SK-N-SH (cell line): ENCODE measurements at regions not wholly inside any gene's neighbourhood (a gene's known extent, or its start where the extent isn't known, plus 50 kb on each side); places are given as distances from the start of the nearest gene placed in this dataset.

Experiments used
- CTCF ChIA-PET: fragments of 300-600, 350-600 bp; formaldehyde crosslinking; extraction: SDS; loops from one replicate; lab custom pipeline; 2021; lab: Yijun Ruan, JAX
- POLR2A ChIA-PET: fragments of 350-600 bp; sonication (Branson Sonifier 250); formaldehyde crosslinking; extraction: SDS; loops from one replicate; lab custom pipeline; 2020; ENCODE audit warnings: antibody characterized with exemption, inconsistent platforms; lab: Yijun Ruan, JAX
- DNase-seq: peaks from one replicate; pipeline ENCODE4 v3.0.0; 2012
- H2AFZ ChIP-seq: fragments of 200-600 bp; sonication (generic); 2 replicates; pipeline ENCODE4 v1.8.1; 2016; ENCODE audit warnings: antibody characterized with exemption, mild to moderate bottlenecking, low read depth
- H3F3A ChIP-seq: fragments of 200-600 bp; sonication (generic); replicated peaks from 2 replicates; pipeline ENCODE3; 2016; ENCODE audit warnings: antibody characterized with exemption, mild to moderate bottlenecking; ENCODE audit not compliant: insufficient read depth
- H3K27ac ChIP-seq, 2 experiments: fragments of 200-500 bp in 1 of 2; fragments of 200-600 bp in 1 of 2; sonication (Bioruptor generic) in 1 of 2; sonication (generic), shearing (Covaris generic) in 1 of 2; 2 replicates each; pipeline versions ENCODE4 v1.5.1 to v1.6.1; 2014 to 2016; ENCODE audit warnings: low read depth in 2 of 2, inconsistent platforms in 1 of 2, low read length in 1 of 2, mild to moderate bottlenecking in 1 of 2, mixed read lengths in 1 of 2
- H3K27me3 ChIP-seq: fragments of 200-600 bp; sonication (generic), shearing (Covaris generic); 2 replicates; pipeline ENCODE4 v1.6.1; 2016; ENCODE audit warnings: mixed run types; ENCODE audit not compliant: insufficient read depth
- H3K36me3 ChIP-seq, 2 experiments: fragments of 200-500 bp in 1 of 2; fragments of 200-600 bp in 1 of 2; sonication (Bioruptor generic) in 1 of 2; sonication (generic) in 1 of 2; replicated peaks in 1 of 2; 2 replicates each; pipeline versions ENCODE3 to v1.5.1; 2014 to 2016; ENCODE audit warnings: low read length in 1 of 2, mild to moderate bottlenecking in 1 of 2; ENCODE audit not compliant: insufficient read depth in 2 of 2, control insufficient read depth in 1 of 2
- H3K4me1 ChIP-seq, 2 experiments: fragments of 200-500 bp in 1 of 2; fragments of 200-600 bp in 1 of 2; sonication (Bioruptor generic) in 1 of 2; sonication (generic), shearing (Covaris generic) in 1 of 2; 2 replicates each; pipeline versions ENCODE4 v1.5.1 to v1.6.1; 2014 to 2016; ENCODE audit warnings: low read depth in 1 of 2, low read length in 1 of 2, mixed run types in 1 of 2; ENCODE audit not compliant: insufficient read depth in 2 of 2, control insufficient read depth in 1 of 2
- H3K4me2 ChIP-seq: fragments of 200-600 bp; sonication (generic), shearing (Covaris generic); 2 replicates; pipeline ENCODE4 v1.6.1; 2017; ENCODE audit warnings: mixed run types
- H3K4me3 ChIP-seq, 2 experiments: fragments of 200-500 bp in 1 of 2; fragments of 200-600 bp in 1 of 2; sonication (Bioruptor generic) in 1 of 2; sonication (generic), shearing (Covaris generic) in 1 of 2; 2 replicates each; pipeline versions ENCODE4 v1.5.1 to v1.8.1; 2014 to 2016; ENCODE audit warnings: low read depth in 2 of 2, inconsistent platforms in 1 of 2, low read length in 1 of 2, mild to moderate bottlenecking in 1 of 2, mixed read lengths in 1 of 2, moderate library complexity in 1 of 2
- H3K79me2 ChIP-seq: fragments of 200-600 bp; sonication (generic); 2 replicates; pipeline ENCODE4 v1.8.1; 2017; ENCODE audit warnings: mild to moderate bottlenecking; ENCODE audit not compliant: insufficient read depth
- H3K9ac ChIP-seq: fragments of 200-600 bp; sonication (generic); 2 replicates; pipeline ENCODE4 v1.6.1; 2017; ENCODE audit warnings: mixed run types
- H3K9me2 ChIP-seq: fragments of 200-600 bp; sonication (generic); 2 replicates; pipeline ENCODE4 v1.6.1; 2017; ENCODE audit warnings: mixed run types
- H3K9me3 ChIP-seq: fragments of 200-600 bp; sonication (generic); 2 replicates; pipeline ENCODE4 v1.6.1; 2017; ENCODE audit warnings: mixed run types, mild to moderate bottlenecking, moderate library complexity
- H4K20me1 ChIP-seq: fragments of 200-600 bp; sonication (generic); 2 replicates; pipeline ENCODE4 v1.6.1; 2017; ENCODE audit warnings: mild to moderate bottlenecking, mixed run types; ENCODE audit not compliant: insufficient read depth
- ELF1 ChIP-seq: IDR thresholded peaks from 2 replicates; pipeline ENCODE4 v1.4.0; 2012
- EP300 ChIP-seq, 2 experiments: IDR thresholded peaks; 2 replicates each; pipeline versions ENCODE4 v1.4.0 to v1.6.1; 2012; ENCODE audit warnings: borderline replicate concordance in 1 of 2, low read depth in 1 of 2, low read length in 1 of 2
- FOXJ3 ChIP-seq: sonication (generic); formaldehyde crosslinking; IDR thresholded peaks from 2 replicates; pipeline ENCODE4 v1.5.1; 2020; ENCODE audit warnings: mild to moderate bottlenecking, missing genetic modification reagents
- FOXM1 ChIP-seq: IDR thresholded peaks from 2 replicates; pipeline ENCODE4 v1.4.0; 2012; ENCODE audit warnings: low read depth, mild to moderate bottlenecking
- JUND ChIP-seq: IDR thresholded peaks from 2 replicates; pipeline ENCODE4 v1.4.0; 2012
- MEF2A ChIP-seq: IDR thresholded peaks from 2 replicates; pipeline ENCODE4 v1.4.0; 2012; ENCODE audit warnings: low read depth, borderline replicate concordance
- MXI1 ChIP-seq: IDR thresholded peaks from 2 replicates; pipeline ENCODE4 v1.6.1; 2012; ENCODE audit warnings: mild to moderate bottlenecking, low read depth, low read length, improper control_type of control experiment
- NFIC ChIP-seq: IDR thresholded peaks from 2 replicates; pipeline ENCODE4 v1.4.0; 2012; ENCODE audit warnings: borderline replicate concordance
- NRF1 ChIP-seq: IDR thresholded peaks from 2 replicates; pipeline ENCODE4 v1.6.1; 2012; ENCODE audit warnings: low read depth, mild to moderate bottlenecking, low read length
- PBX3 ChIP-seq: IDR thresholded peaks from 2 replicates; pipeline ENCODE4; 2012
- RAD21 ChIP-seq: IDR thresholded peaks from 2 replicates; pipeline ENCODE4 v1.6.1; 2012; ENCODE audit warnings: mild to moderate bottlenecking, low read length
- RCOR1 ChIP-seq: fragments of 150-350 bp; IDR thresholded peaks from 2 replicates; pipeline ENCODE4 v1.6.1; 2017; ENCODE audit warnings: antibody characterized with exemption, low read length
- REST ChIP-seq: IDR thresholded peaks from 2 replicates; pipeline ENCODE4 v1.6.1; 2012; ENCODE audit warnings: mild to moderate bottlenecking, low read depth, low read length, moderate library complexity
- SIN3A ChIP-seq: IDR thresholded peaks from 2 replicates; pipeline ENCODE4 v1.6.1; 2012; ENCODE audit warnings: low read depth, mild to moderate bottlenecking, low read length, moderate library complexity, borderline replicate concordance
- SMC3 ChIP-seq: IDR thresholded peaks from 2 replicates; pipeline ENCODE4 v1.6.1; 2012; ENCODE audit warnings: low read depth, low read length, improper control_type of control experiment
- TAF1 ChIP-seq: IDR thresholded peaks from 2 replicates; pipeline ENCODE4 v1.6.1; 2012; ENCODE audit warnings: low read depth, mild to moderate bottlenecking, low read length, moderate library complexity, borderline replicate concordance
- TCF12 ChIP-seq: IDR thresholded peaks from 2 replicates; pipeline ENCODE4 v1.4.0; 2012
- TEAD4 ChIP-seq: IDR thresholded peaks from 2 replicates; pipeline ENCODE4 v1.4.0; 2012; ENCODE audit warnings: mild to moderate bottlenecking, borderline replicate concordance; ENCODE audit not compliant: insufficient read depth
- USF1 ChIP-seq: IDR thresholded peaks from 2 replicates; pipeline ENCODE4 v1.4.0; 2012; ENCODE audit warnings: low read depth, borderline replicate concordance
- USF2 ChIP-seq: fragments of 150-350 bp; IDR thresholded peaks from 2 replicates; pipeline ENCODE4 v1.6.1; 2017; ENCODE audit warnings: antibody characterized with exemption, low read length, low read depth, borderline replicate concordance
- WGBS: methylation state at CpG from one replicate; pipeline ENCODE4 v1.1.6; 2017; ENCODE audit warnings: low lambda C conversion rate; 5-methylcytosine and 5-hydroxymethylcytosine counted together
- TF ChIP-seq, protein P1 (sequence below): fragments of 200-600 bp; sonication (generic); IDR thresholded peaks from 2 replicates; pipeline ENCODE4 v1.6.1; 2017; ENCODE audit warnings: antibody characterized with exemption, mild to moderate bottlenecking, moderate library complexity
- TF ChIP-seq, protein P2 (sequence below): IDR thresholded peaks from 2 replicates; pipeline ENCODE4 v1.4.0; 2012; ENCODE audit warnings: low read depth, borderline replicate concordance

- Histone ChIP-seq H3K4me1 (peaks cover 0 to 28% of the 10 kb centered on the region in 2 experiments; a peak in 1 of 4 replicates), H3K9me2 (no peaks in the 10 kb centered on the region), H4K20me1 (no peaks in the 10 kb centered on the region), H3K79me2 (no peaks in the 10 kb centered on the region), H3K4me3 (no peak overlapping the region), H3K27ac (peak overlapping the region in 1 of 2 experiments; percentile 34; a peak in 2 of 4 replicates), H2AFZ (no peak overlapping the region), H3K36me3 (no peaks in the 10 kb centered on the region), H3K9me3 (no peaks in the 10 kb centered on the region), H3K4me2 (peak overlapping the region; percentile 67), H3K27me3 (no peaks in the 10 kb centered on the region), H3K9ac (no peak overlapping the region), H3F3A (peaks cover 36% of the 10 kb centered on the region)
- no peak for TF ChIP-seq SMC3
- peak; percentile 68; the same call in 1 of the 2 replicates for TF ChIP-seq TEAD4
- no peak for TF ChIP-seq USF2
- no peak for TF ChIP-seq FOXM1
- TF ChIP-seq RAD21 = no peak
- no peak for TF ChIP-seq FOXJ3 (CRISPR knock-in tag)
- TF ChIP-seq TAF1 = no peak
- no peak for TF ChIP-seq ELF1
- no peak for TF ChIP-seq PBX3
- no peak for TF ChIP-seq USF1
- TF ChIP-seq MXI1 = no peak
- no peak for TF ChIP-seq SIN3A
- TF ChIP-seq, protein P1, sequence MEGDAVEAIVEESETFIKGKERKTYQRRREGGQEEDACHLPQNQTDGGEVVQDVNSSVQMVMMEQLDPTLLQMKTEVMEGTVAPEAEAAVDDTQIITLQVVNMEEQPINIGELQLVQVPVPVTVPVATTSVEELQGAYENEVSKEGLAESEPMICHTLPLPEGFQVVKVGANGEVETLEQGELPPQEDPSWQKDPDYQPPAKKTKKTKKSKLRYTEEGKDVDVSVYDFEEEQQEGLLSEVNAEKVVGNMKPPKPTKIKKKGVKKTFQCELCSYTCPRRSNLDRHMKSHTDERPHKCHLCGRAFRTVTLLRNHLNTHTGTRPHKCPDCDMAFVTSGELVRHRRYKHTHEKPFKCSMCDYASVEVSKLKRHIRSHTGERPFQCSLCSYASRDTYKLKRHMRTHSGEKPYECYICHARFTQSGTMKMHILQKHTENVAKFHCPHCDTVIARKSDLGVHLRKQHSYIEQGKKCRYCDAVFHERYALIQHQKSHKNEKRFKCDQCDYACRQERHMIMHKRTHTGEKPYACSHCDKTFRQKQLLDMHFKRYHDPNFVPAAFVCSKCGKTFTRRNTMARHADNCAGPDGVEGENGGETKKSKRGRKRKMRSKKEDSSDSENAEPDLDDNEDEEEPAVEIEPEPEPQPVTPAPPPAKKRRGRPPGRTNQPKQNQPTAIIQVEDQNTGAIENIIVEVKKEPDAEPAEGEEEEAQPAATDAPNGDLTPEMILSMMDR = no peak
- TF ChIP-seq, protein P2, sequence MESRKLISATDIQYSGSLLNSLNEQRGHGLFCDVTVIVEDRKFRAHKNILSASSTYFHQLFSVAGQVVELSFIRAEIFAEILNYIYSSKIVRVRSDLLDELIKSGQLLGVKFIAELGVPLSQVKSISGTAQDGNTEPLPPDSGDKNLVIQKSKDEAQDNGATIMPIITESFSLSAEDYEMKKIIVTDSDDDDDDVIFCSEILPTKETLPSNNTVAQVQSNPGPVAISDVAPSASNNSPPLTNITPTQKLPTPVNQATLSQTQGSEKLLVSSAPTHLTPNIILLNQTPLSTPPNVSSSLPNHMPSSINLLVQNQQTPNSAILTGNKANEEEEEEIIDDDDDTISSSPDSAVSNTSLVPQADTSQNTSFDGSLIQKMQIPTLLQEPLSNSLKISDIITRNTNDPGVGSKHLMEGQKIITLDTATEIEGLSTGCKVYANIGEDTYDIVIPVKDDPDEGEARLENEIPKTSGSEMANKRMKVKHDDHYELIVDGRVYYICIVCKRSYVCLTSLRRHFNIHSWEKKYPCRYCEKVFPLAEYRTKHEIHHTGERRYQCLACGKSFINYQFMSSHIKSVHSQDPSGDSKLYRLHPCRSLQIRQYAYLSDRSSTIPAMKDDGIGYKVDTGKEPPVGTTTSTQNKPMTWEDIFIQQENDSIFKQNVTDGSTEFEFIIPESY = no peak
- TF ChIP-seq REST = no peak
- TF ChIP-seq JUND = peak; percentile 50
- no peak for TF ChIP-seq RCOR1
- TF ChIP-seq NFIC = no peak
- TF ChIP-seq MEF2A = no peak
- no peak for TF ChIP-seq NRF1
- TF ChIP-seq EP300 (IDR thresholded peaks at IDR 0.05; ENCODE audit: borderline replicate concordance in 1 of 2, low read depth in 1 of 2, low read length in 1 of 2) = peak in 1 of 2 experiments; percentile 33; a peak in 1 of 4 replicates
- peak; percentile 63 for TF ChIP-seq TCF12
- WGBS = 3% methylated on average over 7 of the region's 7 CpGs
- POLR2A ChIA-PET = no interaction called here
- CTCF ChIA-PET = no interaction called here
- DNase-seq = no peak
Observed at GRCh38 chr16:86946396-86946795, 368.0 kb downstream of the FOXL1 start.
